Uterus (tissue), 2 donors: ENCODE measurements at regions not wholly inside any gene's neighbourhood (a gene's known extent, or its start where the extent isn't known, plus 50 kb on each side); places are given as distances from the start of the nearest gene placed in this dataset.

ENCODE experiments used
- POLR2A ChIP-seq, 2 donors: fragments of 450-650 bp; IDR thresholded peaks; one replicate each; pipeline ENCODE4 v1.6.1; 2016; ENCODE audit warnings: antibody characterized with exemption in 2 of 2, mild to moderate bottlenecking in 1 of 2, moderate library complexity in 1 of 2
- TF ChIP-seq, protein P1 (sequence below), 4 experiments: fragments of 200-600 bp in 2 of 4; fragments of 450-650 bp in 2 of 4; sonication (generic) in 2 of 4; IDR thresholded peaks; one replicate each; pipeline ENCODE4 v1.5.1; 2016 to 2019; ENCODE audit warnings: antibody characterized with exemption in 4 of 4, mild to moderate bottlenecking in 2 of 4, moderate library complexity in 1 of 4

DNA sequence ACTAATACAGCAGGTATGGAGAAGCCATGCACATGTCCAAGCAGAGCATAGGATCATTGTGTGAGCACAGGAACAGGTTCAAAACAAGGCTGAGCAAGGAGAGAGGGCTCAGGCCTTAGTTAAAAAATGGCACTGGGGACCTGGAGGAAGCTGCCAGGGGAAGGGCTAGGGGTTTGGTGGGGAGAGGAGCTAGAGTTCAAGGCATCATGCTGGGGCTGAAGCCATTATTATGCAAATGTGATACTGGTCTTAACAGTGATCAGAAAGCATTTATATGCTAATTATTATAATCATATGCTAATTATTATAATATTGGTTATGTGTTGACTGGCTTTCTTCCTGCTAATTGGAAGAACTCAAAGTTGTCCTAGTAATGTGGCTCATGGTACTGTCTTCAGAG is 546.0 kb upstream of the CFAP20DC start:
- TF ChIP-seq, protein P1, sequence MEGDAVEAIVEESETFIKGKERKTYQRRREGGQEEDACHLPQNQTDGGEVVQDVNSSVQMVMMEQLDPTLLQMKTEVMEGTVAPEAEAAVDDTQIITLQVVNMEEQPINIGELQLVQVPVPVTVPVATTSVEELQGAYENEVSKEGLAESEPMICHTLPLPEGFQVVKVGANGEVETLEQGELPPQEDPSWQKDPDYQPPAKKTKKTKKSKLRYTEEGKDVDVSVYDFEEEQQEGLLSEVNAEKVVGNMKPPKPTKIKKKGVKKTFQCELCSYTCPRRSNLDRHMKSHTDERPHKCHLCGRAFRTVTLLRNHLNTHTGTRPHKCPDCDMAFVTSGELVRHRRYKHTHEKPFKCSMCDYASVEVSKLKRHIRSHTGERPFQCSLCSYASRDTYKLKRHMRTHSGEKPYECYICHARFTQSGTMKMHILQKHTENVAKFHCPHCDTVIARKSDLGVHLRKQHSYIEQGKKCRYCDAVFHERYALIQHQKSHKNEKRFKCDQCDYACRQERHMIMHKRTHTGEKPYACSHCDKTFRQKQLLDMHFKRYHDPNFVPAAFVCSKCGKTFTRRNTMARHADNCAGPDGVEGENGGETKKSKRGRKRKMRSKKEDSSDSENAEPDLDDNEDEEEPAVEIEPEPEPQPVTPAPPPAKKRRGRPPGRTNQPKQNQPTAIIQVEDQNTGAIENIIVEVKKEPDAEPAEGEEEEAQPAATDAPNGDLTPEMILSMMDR (IDR thresholded peaks at IDR 0.05) = no peak
- TF ChIP-seq POLR2A (IDR thresholded peaks at IDR 0.05) = no peak
